DOHH2 (cell line): ENCODE measurements at regions not wholly inside any gene's neighbourhood (a gene's known extent, or its start where the extent isn't known, plus 50 kb on each side); places are given as distances from the start of the nearest gene placed in this dataset.

Experiments used
- H3F3A ChIP-seq: fragments of 200-600 bp; sonication (generic), shearing (Covaris generic); 2 replicates; pipeline ENCODE4 v1.6.0; 2016; ENCODE audit warnings: antibody characterized with exemption, mild to moderate bottlenecking; ENCODE audit not compliant: control insufficient read depth, insufficient read depth
- H3K27ac ChIP-seq: fragments of 200-600 bp; sonication (generic); 2 replicates; pipeline ENCODE4 v1.5.1; 2014; ENCODE audit warnings: low read depth, mild to moderate bottlenecking, low read length, moderate library complexity
- H3K27me3 ChIP-seq: fragments of 200-600 bp; sonication (generic); 2 replicates; pipeline ENCODE4 v1.6.1; 2014; ENCODE audit warnings: mild to moderate bottlenecking, low read length, mixed read lengths; ENCODE audit not compliant: control insufficient read depth
- H3K36me3 ChIP-seq: fragments of 200-600 bp; sonication (generic); 2 replicates; pipeline ENCODE4 v1.6.1; 2014; ENCODE audit warnings: mild to moderate bottlenecking, low read length, moderate library complexity, mixed read lengths; ENCODE audit not compliant: control insufficient read depth
- H3K4me1 ChIP-seq: fragments of 200-600 bp; sonication (generic); 2 replicates; pipeline ENCODE4 v1.6.1; 2014; ENCODE audit warnings: mild to moderate bottlenecking, low read length, mixed read lengths; ENCODE audit not compliant: control insufficient read depth
- H3K4me2 ChIP-seq: fragments of 200-600 bp; sonication (generic); 2 replicates; pipeline ENCODE4 v1.6.0; 2014; ENCODE audit warnings: mild to moderate bottlenecking, low read length, moderate library complexity
- H3K4me3 ChIP-seq: fragments of 200-600 bp; sonication (generic); 2 replicates; pipeline ENCODE4 v1.5.1; 2014; ENCODE audit warnings: mild to moderate bottlenecking, low read length, mixed read lengths
- H3K79me2 ChIP-seq: fragments of 200-600 bp; sonication (generic); 2 replicates; pipeline ENCODE4 v1.6.1; 2014; ENCODE audit warnings: mild to moderate bottlenecking, low read length, mixed read lengths; ENCODE audit not compliant: control insufficient read depth
- H3K9me2 ChIP-seq: fragments of 200-600 bp; sonication (generic); replicated peaks from 2 replicates; pipeline ENCODE4 v1.6.1; 2014; ENCODE audit warnings: mild to moderate bottlenecking, low read length, mixed read lengths; ENCODE audit not compliant: control insufficient read depth
- H3K9me3 ChIP-seq: fragments of 200-600 bp; sonication (generic); 2 replicates; pipeline ENCODE4 v1.6.1; 2014; ENCODE audit warnings: antibody characterized with exemption, low read length, mixed read lengths; ENCODE audit not compliant: control insufficient read depth, insufficient read depth
- H4K20me1 ChIP-seq: fragments of 200-600 bp; sonication (generic); 2 replicates; pipeline ENCODE4 v1.6.0; 2014; ENCODE audit warnings: low read depth, mild to moderate bottlenecking, antibody characterized with exemption, low read length, moderate library complexity; ENCODE audit not compliant: control insufficient read depth, insufficient read depth
- CTCF ChIP-seq: fragments of 200-600 bp; sonication (generic); IDR thresholded peaks from one replicate; pipeline ENCODE4 v1.5.1; 2014; ENCODE audit warnings: antibody characterized with exemption, mild to moderate bottlenecking, low read depth, low read length; ENCODE audit not compliant: poor library complexity, severe bottlenecking
- EZH2phosphoT487 ChIP-seq: fragments of 200-600 bp; sonication (generic); IDR thresholded peaks from 2 replicates; pipeline ENCODE4 v1.6.1; 2017; ENCODE audit warnings: borderline replicate concordance, mild to moderate bottlenecking, antibody characterized with exemption, low read length, moderate library complexity, mixed read lengths

- Histone ChIP-seq H3K79me2 (no peaks in the 10 kb centered on the region), H3K9me3 (no peaks in the 10 kb centered on the region), H4K20me1 (no peaks in the 10 kb centered on the region), H3K27ac (no peak overlapping the region), H3K4me3 (no peak overlapping the region), H3K27me3 (0 out of 2 replicates have a peak, but pooled peaks cover 3% of the 10 kb centered on the region), H3K4me1 (no peaks in the 10 kb centered on the region), H3K4me2 (no peak overlapping the region), H3K9me2 (no peaks in the 10 kb centered on the region), H3K36me3 (no peaks in the 10 kb centered on the region), H3F3A (no peaks in the 10 kb centered on the region)
- no peak for TF ChIP-seq CTCF
- no peak for TF ChIP-seq EZH2phosphoT487
Observed at GRCh38 chr7:46369933-46370654, 449.0 kb upstream of the IGFBP3 start.

- no peaks in the 10 kb centered on the region for H3K36me3 ChIP-seq
- H3K4me1 ChIP-seq, result no peaks in the 10 kb centered on the region
- no peak overlapping the region for H3K4me3 ChIP-seq
- H3K4me2 ChIP-seq, result no peak overlapping the region
- H3F3A ChIP-seq, result no peaks in the 10 kb centered on the region
- 0 out of 2 replicates have a peak, but pooled peaks cover 3% of the 10 kb centered on the region for H3K27me3 ChIP-seq
- H3K9me3 ChIP-seq, result no peaks in the 10 kb centered on the region
- H3K9me2 ChIP-seq, result no peaks in the 10 kb centered on the region
- H3K79me2 ChIP-seq, result no peaks in the 10 kb centered on the region
- no peak for TF ChIP-seq CTCF
- TF ChIP-seq EZH2phosphoT487, result no peak
- no peaks in the 10 kb centered on the region for H4K20me1 ChIP-seq
- H3K27ac ChIP-seq, result no peak overlapping the region
Observed at GRCh38 chr7:46368871-46369270, 447.8 kb upstream of the IGFBP3 start.

DNA sequence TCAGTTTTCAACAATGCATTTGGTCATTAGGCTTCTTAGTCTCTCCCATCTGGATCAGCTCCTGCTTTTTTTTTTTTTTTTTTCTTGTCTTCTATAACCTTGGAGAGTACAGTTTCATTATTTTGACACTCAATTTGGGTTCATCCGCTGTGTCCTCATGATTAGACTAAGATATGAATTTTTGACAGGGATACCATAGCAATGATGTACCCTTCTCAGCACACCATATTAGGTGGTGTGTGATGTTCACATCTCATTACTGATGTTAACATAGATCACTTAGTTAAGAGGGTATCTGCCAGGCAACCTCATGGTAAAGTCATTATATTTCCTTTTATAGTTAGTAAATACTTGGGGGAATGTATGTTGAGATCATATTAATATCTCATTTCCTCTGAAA, 445.5 kb upstream of the IGFBP3 start:
- no peaks in the 10 kb centered on the region for H3K36me3 ChIP-seq
- no peaks in the 10 kb centered on the region for H3K4me1 ChIP-seq
- H3K4me3 ChIP-seq, result no peak overlapping the region
- no peaks in the 10 kb centered on the region for H3F3A ChIP-seq
- H3K9me3 ChIP-seq, result no peaks in the 10 kb centered on the region
- no peak overlapping the region for H3K27ac ChIP-seq
- H3K79me2 ChIP-seq, result no peaks in the 10 kb centered on the region
- H3K4me2 ChIP-seq, result no peak overlapping the region
- TF ChIP-seq EZH2phosphoT487 (no peak), CTCF (no peak)
- 0 out of 2 replicates have a peak, but pooled peaks cover 3% of the 10 kb centered on the region for H3K27me3 ChIP-seq
- H3K9me2 ChIP-seq, result no peaks in the 10 kb centered on the region
- H4K20me1 ChIP-seq, result no peaks in the 10 kb centered on the region

- no peak overlapping the region for H3K27ac ChIP-seq
- TF ChIP-seq CTCF (no peak), EZH2phosphoT487 (no peak)
- no peaks in the 10 kb centered on the region for H3K4me1 ChIP-seq
- H3K4me2 ChIP-seq, result no peak overlapping the region
- no peaks in the 10 kb centered on the region for H3F3A ChIP-seq
- H3K36me3 ChIP-seq, result no peaks in the 10 kb centered on the region
- H3K27me3 ChIP-seq, result 0 out of 2 replicates have a peak, but pooled peaks cover 7% of the 10 kb centered on the region
- H3K4me3 ChIP-seq, result no peak overlapping the region
- H4K20me1 ChIP-seq, result no peaks in the 10 kb centered on the region
- no peaks in the 10 kb centered on the region for H3K9me2 ChIP-seq
- no peaks in the 10 kb centered on the region for H3K79me2 ChIP-seq
- H3K9me3 ChIP-seq, result no peaks in the 10 kb centered on the region
Observed at GRCh38 chr7:46363688-46364087, 442.6 kb upstream of the IGFBP3 start.
